Endothelial cell of umbilical vein (primary cell): ENCODE measurements at regions not wholly inside any gene's neighbourhood (a gene's known extent, or its start where the extent isn't known, plus 50 kb on each side); places are given as distances from the start of the nearest gene placed in this dataset.
A peak's percentile ranks its signal among the peaks of the same experiment; 100 is the strongest.

Experiments
- BruUV-seq: library from RNA; stranded (reverse); fragments of 400-500 nt; replicated peaks from 2 replicates; lab custom pipeline; 2021; lab: Mats Ljungman, UMichigan
- CTCF ChIA-PET: fragments of 300-600, 350-600 bp; sonication (Branson Sonifier 250); formaldehyde crosslinking; loops from one replicate; lab custom pipeline; 2021; ENCODE audit warnings: antibody characterized with exemption, inconsistent platforms; lab: Charles Lee
- POLR2A ChIA-PET: fragments of 300-600, 350-600 bp; sonication (Branson Sonifier 250); formaldehyde crosslinking; loops from one replicate; lab custom pipeline; 2021; ENCODE audit warnings: antibody characterized with exemption, inconsistent platforms; lab: Charles Lee
- DNase-seq: peaks from one replicate; pipeline ENCODE4 v3.0.0-alpha.2; 2011; ENCODE audit warnings: low read depth, low spot score
- FAIRE-seq: peaks from 2 replicates; lab custom pipeline; 2011; peaks lifted over from hg19 to GRCh38; lab: Jason Lieb, UNC
- H2AFZ ChIP-seq: 2 replicates; pipeline ENCODE4 v1.6.0; 2012; ENCODE audit warnings: low read depth, low read length, control low read depth, inconsistent platforms
- H3K27ac ChIP-seq: 2 replicates; pipeline ENCODE4 v1.5.1; 2011; ENCODE audit warnings: low read depth, mild to moderate bottlenecking, control low read depth, low read length, moderate library complexity; ENCODE audit not compliant: insufficient read depth
- H3K27me3 ChIP-seq, 2 experiments: 2 replicates each; pipeline versions ENCODE4 v1.6.0 to v1.6.1; 2011; ENCODE audit warnings: low read length in 2 of 2, mixed read lengths in 1 of 2; ENCODE audit not compliant: control insufficient read depth in 2 of 2, insufficient read depth in 2 of 2
- H3K36me3 ChIP-seq, 2 experiments: 2 replicates in 1 of 2; 3 replicates in 1 of 2; pipeline ENCODE4 v1.5.1; 2011; ENCODE audit warnings: low read length in 2 of 2, mild to moderate bottlenecking in 1 of 2, moderate library complexity in 1 of 2; ENCODE audit not compliant: control insufficient read depth in 2 of 2, insufficient read depth in 2 of 2; ENCODE audit errors: extremely low read depth in 1 of 2
- H3K4me1 ChIP-seq: 3 replicates; pipeline ENCODE4 v1.5.1; 2011; ENCODE audit warnings: mild to moderate bottlenecking, low read length; ENCODE audit not compliant: control insufficient read depth, insufficient read depth; ENCODE audit errors: extremely low read depth
- H3K4me2 ChIP-seq: 2 replicates; pipeline ENCODE4 v1.6.1; 2011; ENCODE audit warnings: low read length, control low read depth, mixed read lengths; ENCODE audit not compliant: insufficient read depth
- H3K4me3 ChIP-seq, 3 experiments: fragments of 200-600 bp in 1 of 3; sonication (generic), shearing (Covaris generic) in 1 of 3; replicated peaks in 1 of 3; 2 replicates each; pipeline ENCODE4 v1.5.1; 2011 to 2016; ENCODE audit warnings: control low read depth in 3 of 3, low read length in 3 of 3, mild to moderate bottlenecking in 2 of 3, inconsistent platforms in 1 of 3, low read depth in 1 of 3, moderate library complexity in 1 of 3; ENCODE audit not compliant: insufficient read depth in 1 of 3
- H3K79me2 ChIP-seq: 2 replicates; pipeline ENCODE4 v1.6.0; 2012; ENCODE audit warnings: low read length, inconsistent platforms; ENCODE audit not compliant: control insufficient read depth, insufficient read depth
- H3K9ac ChIP-seq: replicated peaks from 2 replicates; pipeline ENCODE3; 2011; ENCODE audit warnings: low read length, control low read depth; ENCODE audit not compliant: insufficient read depth; ENCODE audit errors: extremely low read depth
- H3K9me1 ChIP-seq: replicated peaks from 3 replicates; pipeline ENCODE4 v1.6.0; 2011; ENCODE audit warnings: mild to moderate bottlenecking, low read length; ENCODE audit not compliant: control insufficient read depth, insufficient read depth; ENCODE audit errors: extremely low read depth
- H3K9me3 ChIP-seq: replicated peaks from 2 replicates; pipeline ENCODE4 v1.5.1; 2012; ENCODE audit warnings: low read length, inconsistent platforms; ENCODE audit not compliant: control insufficient read depth, insufficient read depth
- H4K20me1 ChIP-seq: replicated peaks from 2 replicates; pipeline ENCODE3; 2011; ENCODE audit warnings: mild to moderate bottlenecking, low read length; ENCODE audit not compliant: control insufficient read depth, insufficient read depth; ENCODE audit errors: extremely low read depth
- CTCF ChIP-seq, 2 donors: IDR thresholded peaks; 1 replicate in 1 of 2; 2 replicates in 1 of 2; pipeline ENCODE4 v1.5.1; 2011; ENCODE audit warnings: low read length in 2 of 2, mild to moderate bottlenecking in 2 of 2, moderate library complexity in 2 of 2, control low read depth in 1 of 2, inconsistent platforms in 1 of 2, low read depth in 1 of 2; ENCODE audit not compliant: insufficient read depth in 1 of 2; ENCODE audit errors: extremely low read depth in 1 of 2
- EZH2 ChIP-seq: IDR thresholded peaks from 2 replicates; pipeline ENCODE4 v1.6.1; 2012; ENCODE audit warnings: borderline replicate concordance, low read depth, mild to moderate bottlenecking, moderate library complexity, low read length, inconsistent platforms; ENCODE audit not compliant: severe bottlenecking
- FOS ChIP-seq: IDR thresholded peaks from 2 replicates; pipeline ENCODE4 v1.6.1; 2011; ENCODE audit warnings: mild to moderate bottlenecking, low read length, moderate library complexity, borderline replicate concordance; ENCODE audit not compliant: insufficient read depth
- GATA2 ChIP-seq: IDR thresholded peaks from 2 replicates; pipeline ENCODE4 v1.7.0; 2011; ENCODE audit warnings: low read depth, mild to moderate bottlenecking, moderate library complexity, mixed read lengths, low read length; ENCODE audit not compliant: insufficient read length, insufficient read depth
- JUN ChIP-seq: IDR thresholded peaks from 2 replicates; pipeline ENCODE4 v1.6.1; 2011; ENCODE audit warnings: borderline replicate concordance, low read depth; ENCODE audit not compliant: insufficient read length, insufficient read depth
- MAX ChIP-seq: IDR thresholded peaks from 2 replicates; pipeline ENCODE4 v1.6.1; 2011; ENCODE audit not compliant: insufficient read depth, insufficient read length
- MYC ChIP-seq: IDR thresholded peaks from one replicate; pipeline ENCODE4 v1.6.1; 2011; ENCODE audit warnings: mild to moderate bottlenecking, low read depth, low read length
- POLR2A ChIP-seq: IDR thresholded peaks from 2 replicates; pipeline ENCODE4 v1.6.1; 2012; ENCODE audit warnings: low read depth, mild to moderate bottlenecking, control low read depth, low read length
- POLR2AphosphoS5 ChIP-seq: IDR thresholded peaks from 2 replicates; pipeline ENCODE4 v1.6.1; 2012; ENCODE audit warnings: low read depth, mild to moderate bottlenecking, control low read depth, low read length, moderate library complexity; ENCODE audit not compliant: insufficient read depth
- dilution Hi-C: fragments of 300-500 bp; cut with MboI; formaldehyde crosslinking; loops from one replicate; pipeline ENCODE4 v1.15.0; 2019; ENCODE audit warnings: low sequenced_read_pairs; ENCODE audit not compliant: extremely low pct_ligation_motif_present
- intact Hi-C: fragments of 100-400 bp; cut with micrococcal nuclease; formaldehyde crosslinking; loops from one replicate; pipeline ENCODE4 v1.10.0; 2022

- no peaks in the 10 kb centered on the region for H3K27me3 ChIP-seq
- H3K4me3 ChIP-seq, result no peak overlapping the region
- no peaks in the 10 kb centered on the region for H3K9me1 ChIP-seq
- H4K20me1 ChIP-seq, result no peaks in the 10 kb centered on the region
- dilution Hi-C loops, result no loop called here
- H3K4me1 ChIP-seq, result no peaks in the 10 kb centered on the region
- DNase-seq (peak; percentile 50), FAIRE-seq (no peak)
- POLR2A ChIA-PET, result no interaction called here
- H3K36me3 ChIP-seq, result no peaks in the 10 kb centered on the region
- no peak overlapping the region for H3K27ac ChIP-seq
- no peak overlapping the region for H2AFZ ChIP-seq
- no peaks in the 10 kb centered on the region for H3K79me2 ChIP-seq
- no peaks in the 10 kb centered on the region for H3K9me3 ChIP-seq
- no TSS peak for BruUV-seq
- no peak for TF ChIP-seq CTCF (IDR thresholded peaks at IDR 0.05; ENCODE audit: extremely low read depth in 1 of 2, insufficient read depth in 1 of 2, low read depth in 1 of 2, low read length in 2 of 2)
- peak; percentile 57 for TF ChIP-seq JUN
- TF ChIP-seq FOS, result peak; percentile 65
- TF ChIP-seq MYC, result no peak
- no peak for TF ChIP-seq GATA2
- H3K9ac ChIP-seq, result no peak overlapping the region
- no peak overlapping the region for H3K4me2 ChIP-seq
- intact Hi-C loops, result no loop called here
- CTCF ChIA-PET, result no interaction called here
These were observed 69.5 kb upstream of the RAD23B start for GRCh38 chr9:107213561-107214028.

GRCh38 chr9:107214381-107214780 lies 68.7 kb upstream of the RAD23B start:
- Histone ChIP-seq H2AFZ (no peak overlapping the region), H3K9ac (no peak overlapping the region), H3K27ac (no peak overlapping the region), H3K4me3 (no peak overlapping the region), H3K79me2 (no peaks in the 10 kb centered on the region), H4K20me1 (no peaks in the 10 kb centered on the region), H3K36me3 (no peaks in the 10 kb centered on the region), H3K27me3 (no peaks in the 10 kb centered on the region), H3K9me1 (no peaks in the 10 kb centered on the region), H3K4me1 (no peaks in the 10 kb centered on the region), H3K9me3 (no peaks in the 10 kb centered on the region), H3K4me2 (no peak overlapping the region)
- dilution Hi-C loops, result no loop called here
- no TSS peak for BruUV-seq
- no peak for DNase-seq
- TF ChIP-seq POLR2A, result no peak
- TF ChIP-seq MYC, result no peak
- no peak for TF ChIP-seq POLR2AphosphoS5
- no peak for TF ChIP-seq EZH2
- TF ChIP-seq FOS, result no peak
- TF ChIP-seq GATA2, result no peak
- TF ChIP-seq MAX, result no peak
- intact Hi-C loops, result no loop called here
- ChIA-PET POLR2A (no interaction called here), CTCF (no interaction called here)
- no peak for FAIRE-seq
